ENCODE measurements at regions not wholly inside any gene's neighbourhood (a gene's known extent, or its start where the extent isn't known, plus 50 kb on each side); places are given as distances from the start of the nearest gene placed in this dataset.

DNA sequence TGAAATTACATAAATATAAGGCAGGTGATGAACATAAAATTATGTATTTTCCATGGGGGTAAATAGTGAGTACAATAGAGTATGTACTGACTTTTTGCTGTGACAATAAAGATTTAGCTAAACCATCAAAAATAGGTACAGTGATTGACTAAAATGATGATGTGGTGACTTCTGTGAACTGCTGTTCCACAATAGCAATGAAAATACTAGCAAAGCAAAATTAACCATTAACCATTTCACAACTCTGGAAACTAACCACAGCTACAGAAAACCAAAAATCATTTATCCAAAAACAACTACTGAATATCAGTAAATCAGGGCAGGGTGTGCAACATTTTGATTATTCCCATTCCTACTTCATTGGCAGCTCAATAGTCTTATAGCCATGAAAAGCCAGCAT is 161.4 kb upstream of the GYPC start:
- Histone ChIP-seq H3K36me3 (ENCODE audit: low read depth) (no peaks in the 10 kb centered on the region), H3K4me3 (no peak overlapping the region), H3K9me3 (peaks cover 14% of the 10 kb centered on the region), H3K4me1 (ENCODE audit: low read depth) (no peaks in the 10 kb centered on the region)
- TF ChIP-seq, protein P1, sequence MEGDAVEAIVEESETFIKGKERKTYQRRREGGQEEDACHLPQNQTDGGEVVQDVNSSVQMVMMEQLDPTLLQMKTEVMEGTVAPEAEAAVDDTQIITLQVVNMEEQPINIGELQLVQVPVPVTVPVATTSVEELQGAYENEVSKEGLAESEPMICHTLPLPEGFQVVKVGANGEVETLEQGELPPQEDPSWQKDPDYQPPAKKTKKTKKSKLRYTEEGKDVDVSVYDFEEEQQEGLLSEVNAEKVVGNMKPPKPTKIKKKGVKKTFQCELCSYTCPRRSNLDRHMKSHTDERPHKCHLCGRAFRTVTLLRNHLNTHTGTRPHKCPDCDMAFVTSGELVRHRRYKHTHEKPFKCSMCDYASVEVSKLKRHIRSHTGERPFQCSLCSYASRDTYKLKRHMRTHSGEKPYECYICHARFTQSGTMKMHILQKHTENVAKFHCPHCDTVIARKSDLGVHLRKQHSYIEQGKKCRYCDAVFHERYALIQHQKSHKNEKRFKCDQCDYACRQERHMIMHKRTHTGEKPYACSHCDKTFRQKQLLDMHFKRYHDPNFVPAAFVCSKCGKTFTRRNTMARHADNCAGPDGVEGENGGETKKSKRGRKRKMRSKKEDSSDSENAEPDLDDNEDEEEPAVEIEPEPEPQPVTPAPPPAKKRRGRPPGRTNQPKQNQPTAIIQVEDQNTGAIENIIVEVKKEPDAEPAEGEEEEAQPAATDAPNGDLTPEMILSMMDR (IDR thresholded peaks at IDR 0.05) = no peak
- intact Hi-C loops (cut with DNase I, micrococcal nuclease) = no loop called here
- DNase-seq = no peak
- ATAC-seq = no peak

- Histone ChIP-seq H3K4me3 (no peak overlapping the region), H3K4me1 (ENCODE audit: low read depth) (no peaks in the 10 kb centered on the region), H3K9me3 (peaks cover 14% of the 10 kb centered on the region), H3K36me3 (ENCODE audit: low read depth) (no peaks in the 10 kb centered on the region)
- intact Hi-C loops (cut with DNase I, micrococcal nuclease) = no loop called here
- TF ChIP-seq, protein P1 (IDR thresholded peaks at IDR 0.05) = no peak
- no peak for ATAC-seq
- DNase-seq = no peak
These were observed 160.8 kb upstream of the GYPC start for GRCh38 chr2:126495189-126495588.

- intact Hi-C loops (cut with DNase I, micrococcal nuclease) = no loop called here
- no peak overlapping the region for H3K4me3 ChIP-seq
- no peak for DNase-seq
- no peak for ATAC-seq
- peaks cover 14% of the 10 kb centered on the region for H3K9me3 ChIP-seq
- H3K36me3 ChIP-seq (ENCODE audit: low read depth) = no peaks in the 10 kb centered on the region
- no peaks in the 10 kb centered on the region for H3K4me1 ChIP-seq (ENCODE audit: low read depth)
- TF ChIP-seq, protein P1 (IDR thresholded peaks at IDR 0.05) = no peak
These were observed 159.5 kb upstream of the GYPC start for GRCh38 chr2:126496493-126496892.

GRCh38 chr2:126503476-126503875 is 152.5 kb upstream of the GYPC start:
- ATAC-seq = no peak
- Histone ChIP-seq H3K9me3 (no peaks in the 10 kb centered on the region), H3K36me3 (ENCODE audit: low read depth) (no peaks in the 10 kb centered on the region), H3K4me1 (ENCODE audit: low read depth) (no peaks in the 10 kb centered on the region), H3K4me3 (no peak overlapping the region)
- intact Hi-C loops (cut with DNase I, micrococcal nuclease) = no loop called here
- no peak for DNase-seq
- TF ChIP-seq, protein P1 (IDR thresholded peaks at IDR 0.05) = no peak

DNA sequence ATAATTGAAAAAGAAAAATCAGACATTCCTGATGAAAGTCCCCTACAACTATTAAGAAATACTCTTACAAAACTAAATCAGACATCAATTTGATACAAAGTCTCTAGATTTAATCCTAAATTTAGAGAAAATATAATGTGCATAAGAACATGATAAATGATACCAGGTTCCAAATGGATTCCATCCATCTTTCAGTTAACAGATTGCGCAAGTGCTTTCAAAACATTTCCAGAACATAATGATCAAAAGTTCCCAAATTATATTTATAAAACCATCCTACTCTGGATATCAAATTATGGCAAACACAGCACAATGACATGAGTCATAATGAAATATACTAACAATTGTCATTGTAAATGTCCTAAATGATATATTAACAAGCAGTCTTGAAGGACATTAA is 151.0 kb upstream of the GYPC start:
- DNase-seq = no peak
- TF ChIP-seq, protein P1 (IDR thresholded peaks at IDR 0.05) = no peak
- no peak for ATAC-seq
- no peaks in the 10 kb centered on the region for H3K4me1 ChIP-seq (ENCODE audit: low read depth)
- H3K4me3 ChIP-seq = no peak overlapping the region
- H3K36me3 ChIP-seq (ENCODE audit: low read depth) = no peaks in the 10 kb centered on the region
- intact Hi-C loops (cut with DNase I, micrococcal nuclease) = no loop called here
- H3K9me3 ChIP-seq = no peaks in the 10 kb centered on the region

- H3K36me3 ChIP-seq (ENCODE audit: low read depth) = no peaks in the 10 kb centered on the region
- H3K9me3 ChIP-seq = no peaks in the 10 kb centered on the region
- intact Hi-C loops (cut with DNase I, micrococcal nuclease) = no loop called here
- DNase-seq = no peak
- H3K4me3 ChIP-seq = no peak overlapping the region
- no peaks in the 10 kb centered on the region for H3K4me1 ChIP-seq (ENCODE audit: low read depth)
- ATAC-seq = no peak
- TF ChIP-seq, protein P1 (IDR thresholded peaks at IDR 0.05) = no peak
These were observed 149.2 kb upstream of the GYPC start for GRCh38 chr2:126506786-126507185.

Data from mucosa of descending colon (tissue), 3 donors.